ENCODE measurements at regions not wholly inside any gene's neighbourhood (a gene's known extent, or its start where the extent isn't known, plus 50 kb on each side); places are given as distances from the start of the nearest gene placed in this dataset.

DNA sequence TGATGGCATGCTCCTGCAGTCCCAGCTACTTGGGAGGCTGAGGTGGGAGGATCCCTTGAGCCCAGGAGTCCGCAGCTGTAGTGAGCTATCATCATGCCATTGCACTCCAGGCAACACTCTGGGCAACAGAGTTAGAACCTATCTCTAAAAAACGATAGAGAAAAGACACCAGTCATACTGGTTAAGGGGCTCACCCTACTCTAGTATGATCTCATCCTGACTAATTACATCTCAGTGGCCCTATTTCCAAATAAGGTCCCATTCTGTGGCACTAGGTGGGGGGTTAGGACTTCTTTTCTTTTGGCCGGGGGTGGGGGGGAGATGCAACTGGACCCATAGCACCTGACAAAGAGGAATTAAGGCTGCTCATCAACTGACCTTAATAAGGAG is 163.2 kb upstream of the NCK2 start:
- no peak for DNase-seq
- H3K4me3 Mint-ChIP-seq, result no peak overlapping the region
- no peaks in the 10 kb centered on the region for H3K9me3 Mint-ChIP-seq
- peaks cover 26% of the 10 kb centered on the region for H3K4me1 Mint-ChIP-seq (ENCODE audit: low read depth)
- no peaks in the 10 kb centered on the region for H3K27me3 Mint-ChIP-seq (ENCODE audit: low read depth)
- ATAC-seq, result peak; percentile 42 to 63
- no peaks in the 10 kb centered on the region for H3K36me3 Mint-ChIP-seq (ENCODE audit: insufficient read depth)

GRCh38 chr2:105580870-105581554 is 163.7 kb upstream of the NCK2 start:
- ATAC-seq, result no peak
- H3K4me1 Mint-ChIP-seq (ENCODE audit: low read depth), result peaks cover 30% of the 10 kb centered on the region

GRCh38 chr2:105580216-105580615 is 164.5 kb upstream of the NCK2 start:
- ATAC-seq, result no peak
- no peaks in the 10 kb centered on the region for H3K36me3 Mint-ChIP-seq (ENCODE audit: insufficient read depth)

More at GRCh38 chr2:105580870-105581554, 163.7 kb upstream of the NCK2 start:
- no peak for DNase-seq
- Mint-ChIP-seq H3K36me3 (ENCODE audit: insufficient read depth) (no peaks in the 10 kb centered on the region), H3K9me3 (no peaks in the 10 kb centered on the region), H3K27me3 (ENCODE audit: low read depth) (no peaks in the 10 kb centered on the region), H3K4me3 (no peak overlapping the region)

GRCh38 chr2:105578166-105578565 is 166.5 kb upstream of the NCK2 start:
- ATAC-seq, result no peak
- peaks cover 22% of the 10 kb centered on the region for H3K4me1 Mint-ChIP-seq (ENCODE audit: low read depth)
- no peaks in the 10 kb centered on the region for H3K36me3 Mint-ChIP-seq (ENCODE audit: insufficient read depth)
- H3K9me3 Mint-ChIP-seq, result no peaks in the 10 kb centered on the region
- H3K27me3 Mint-ChIP-seq (ENCODE audit: low read depth), result no peaks in the 10 kb centered on the region
- H3K4me3 Mint-ChIP-seq, result no peak overlapping the region
- DNase-seq, result no peak

More at GRCh38 chr2:105580216-105580615, 164.5 kb upstream of the NCK2 start:
- no peak overlapping the region for H3K4me3 Mint-ChIP-seq
- no peaks in the 10 kb centered on the region for H3K27me3 Mint-ChIP-seq (ENCODE audit: low read depth)
- peaks cover 35% of the 10 kb centered on the region for H3K4me1 Mint-ChIP-seq (ENCODE audit: low read depth)
- H3K9me3 Mint-ChIP-seq, result no peaks in the 10 kb centered on the region
- DNase-seq, result no peak

DNA sequence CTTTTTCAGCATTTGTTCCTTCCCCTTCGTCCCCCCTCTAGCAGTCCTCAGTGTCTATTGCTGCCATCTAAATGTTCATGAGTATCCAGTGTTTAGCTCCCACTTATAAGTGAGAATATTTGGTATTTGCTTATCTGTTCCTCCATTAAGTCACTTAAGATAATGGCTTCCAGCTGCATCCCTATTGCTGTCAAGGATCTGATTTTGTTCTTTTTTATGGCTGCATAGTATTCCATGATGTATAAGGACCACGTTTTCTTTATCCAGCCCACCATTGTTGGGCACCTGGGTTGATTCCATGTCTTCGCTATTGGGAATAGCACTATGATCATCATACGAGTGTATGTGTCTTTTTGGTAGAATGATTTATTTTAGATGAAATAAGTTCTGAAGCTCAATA is 166.9 kb upstream of the NCK2 start:
- ATAC-seq (no peak), DNase-seq (no peak)
- Mint-ChIP-seq H3K27me3 (ENCODE audit: low read depth) (no peaks in the 10 kb centered on the region), H3K36me3 (ENCODE audit: insufficient read depth) (no peaks in the 10 kb centered on the region), H3K4me1 (ENCODE audit: low read depth) (peaks cover 22% of the 10 kb centered on the region), H3K4me3 (no peak overlapping the region), H3K9me3 (no peaks in the 10 kb centered on the region)

DNA sequence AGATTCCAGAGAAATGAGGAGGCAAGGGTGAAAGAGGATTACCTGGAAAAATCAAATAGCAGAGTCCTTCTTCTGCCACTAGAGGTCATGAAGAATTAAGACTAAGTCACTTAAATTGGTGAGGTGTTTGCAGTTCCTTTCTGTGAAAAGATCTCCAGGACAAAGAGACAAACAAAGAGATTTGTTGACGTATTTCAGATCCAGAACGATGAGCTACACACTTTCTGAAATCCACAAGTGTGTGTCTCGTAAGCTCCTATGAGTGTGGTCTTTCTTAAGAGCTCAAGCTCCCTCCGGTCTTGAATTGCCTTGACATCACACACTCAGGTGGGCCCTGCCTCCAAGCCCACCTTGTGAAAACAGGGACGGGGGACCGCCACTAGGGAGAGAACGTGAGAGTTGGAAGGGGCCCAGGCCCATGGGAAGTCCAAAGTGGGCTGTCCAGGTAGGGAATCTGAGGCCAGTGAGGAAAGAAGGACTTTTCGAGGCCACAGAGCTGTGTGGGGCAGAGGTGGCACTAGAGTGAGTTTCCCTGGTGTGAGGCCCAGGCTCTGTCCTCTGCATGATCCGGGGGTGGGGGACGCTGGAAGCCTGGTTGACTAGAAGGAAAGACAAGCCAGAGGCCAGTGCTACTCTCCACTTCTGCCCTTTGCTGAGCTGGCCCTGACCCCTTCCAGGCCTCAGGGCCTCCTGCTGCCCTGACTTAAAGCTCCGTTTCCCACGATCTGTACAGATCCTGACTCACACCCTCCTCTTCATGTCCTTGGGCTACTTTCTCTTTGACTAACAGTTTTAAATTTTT is 168.1 kb upstream of the NCK2 start:
- H3K4me3 Mint-ChIP-seq, result no peak overlapping the region

DNA sequence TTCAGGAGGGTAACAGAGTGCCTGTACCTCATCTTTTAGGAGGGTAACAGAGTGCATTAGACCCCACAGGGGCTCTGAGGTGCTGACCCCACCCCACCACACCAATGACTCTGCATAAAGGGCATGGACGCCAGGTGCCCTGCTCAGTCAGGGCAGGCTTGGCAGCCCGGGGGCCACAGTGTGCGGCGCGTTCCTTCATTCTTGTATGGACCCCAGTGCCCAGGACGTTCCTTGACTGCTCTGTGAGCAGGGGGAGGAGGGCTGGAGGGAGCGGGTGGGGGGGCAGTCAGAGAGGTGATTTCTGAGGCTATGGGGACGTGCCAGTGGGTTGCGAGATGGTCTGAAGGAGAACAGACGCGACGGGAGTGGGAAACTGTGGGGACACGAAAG is 168.7 kb upstream of the NCK2 start:
- no peak overlapping the region for H3K4me3 Mint-ChIP-seq
- H3K36me3 Mint-ChIP-seq (ENCODE audit: insufficient read depth), result no peaks in the 10 kb centered on the region
- peaks cover 2% of the 10 kb centered on the region for H3K27me3 Mint-ChIP-seq (ENCODE audit: low read depth)
- DNase-seq, result no peak
- peaks cover 18% of the 10 kb centered on the region for H3K4me1 Mint-ChIP-seq (ENCODE audit: low read depth)
- peak; percentile 20 to 21 for ATAC-seq
- H3K9me3 Mint-ChIP-seq, result no peaks in the 10 kb centered on the region

More for the DNA sequence above, 168.1 kb upstream of the NCK2 start:
- ATAC-seq (peak; percentile 58 to 66), DNase-seq (no peak)
- peaks cover 18% of the 10 kb centered on the region for H3K4me1 Mint-ChIP-seq (ENCODE audit: low read depth)
- no peaks in the 10 kb centered on the region for H3K9me3 Mint-ChIP-seq
- peaks cover 2% of the 10 kb centered on the region for H3K27me3 Mint-ChIP-seq (ENCODE audit: low read depth)
- no peaks in the 10 kb centered on the region for H3K36me3 Mint-ChIP-seq (ENCODE audit: insufficient read depth)

GRCh38 chr2:105575499-105576025 is 169.2 kb upstream of the NCK2 start:
- no peak overlapping the region for H3K4me3 Mint-ChIP-seq
- no peak for DNase-seq
- H3K27me3 Mint-ChIP-seq (ENCODE audit: low read depth), result peaks cover 2% of the 10 kb centered on the region
- ATAC-seq, result no peak
- peaks cover 18% of the 10 kb centered on the region for H3K4me1 Mint-ChIP-seq (ENCODE audit: low read depth)
- H3K9me3 Mint-ChIP-seq, result no peaks in the 10 kb centered on the region
- no peaks in the 10 kb centered on the region for H3K36me3 Mint-ChIP-seq (ENCODE audit: insufficient read depth)

DNA sequence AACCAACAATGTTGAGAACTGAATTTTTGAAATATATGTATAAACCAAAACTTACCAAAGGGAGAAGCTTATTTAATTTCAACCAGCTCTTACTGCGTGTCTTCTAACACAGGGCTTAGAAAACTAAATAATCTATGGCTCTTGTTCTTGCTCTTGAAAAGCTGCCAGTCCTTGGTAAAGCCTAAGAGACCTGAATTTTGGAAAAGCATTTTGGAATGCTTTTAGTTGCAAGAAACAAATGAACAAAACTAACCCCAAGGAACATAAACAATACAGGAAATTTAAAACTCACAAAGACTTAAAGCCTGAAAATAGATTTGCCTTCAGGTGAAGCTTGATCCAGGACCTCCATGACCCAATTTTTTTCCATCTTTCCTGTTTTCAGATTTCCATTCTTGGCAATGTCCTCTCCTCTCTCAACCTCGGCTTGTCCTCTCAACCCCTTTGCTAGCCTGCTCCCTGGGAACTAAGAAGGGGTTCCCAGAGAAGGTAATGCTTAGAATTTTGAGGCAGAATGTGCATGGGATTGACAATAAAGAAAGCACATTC is 169.8 kb upstream of the NCK2 start:
- Mint-ChIP-seq H3K9me3 (no peaks in the 10 kb centered on the region), H3K4me3 (no peak overlapping the region), H3K36me3 (ENCODE audit: insufficient read depth) (no peaks in the 10 kb centered on the region), H3K4me1 (ENCODE audit: low read depth) (peaks cover 18% of the 10 kb centered on the region), H3K27me3 (ENCODE audit: low read depth) (peaks cover 7% of the 10 kb centered on the region)
- no peak for DNase-seq
- no peak for ATAC-seq

GRCh38 chr2:105573910-105574655 is 170.6 kb upstream of the NCK2 start:
- no peaks in the 10 kb centered on the region for H3K9me3 Mint-ChIP-seq
- H3K4me1 Mint-ChIP-seq (ENCODE audit: low read depth), result peaks cover 18% of the 10 kb centered on the region
- no peaks in the 10 kb centered on the region for H3K36me3 Mint-ChIP-seq (ENCODE audit: insufficient read depth)
- ATAC-seq (no peak), DNase-seq (no peak)
- peaks cover 7% of the 10 kb centered on the region for H3K27me3 Mint-ChIP-seq (ENCODE audit: low read depth)
- H3K4me3 Mint-ChIP-seq, result no peak overlapping the region

DNA sequence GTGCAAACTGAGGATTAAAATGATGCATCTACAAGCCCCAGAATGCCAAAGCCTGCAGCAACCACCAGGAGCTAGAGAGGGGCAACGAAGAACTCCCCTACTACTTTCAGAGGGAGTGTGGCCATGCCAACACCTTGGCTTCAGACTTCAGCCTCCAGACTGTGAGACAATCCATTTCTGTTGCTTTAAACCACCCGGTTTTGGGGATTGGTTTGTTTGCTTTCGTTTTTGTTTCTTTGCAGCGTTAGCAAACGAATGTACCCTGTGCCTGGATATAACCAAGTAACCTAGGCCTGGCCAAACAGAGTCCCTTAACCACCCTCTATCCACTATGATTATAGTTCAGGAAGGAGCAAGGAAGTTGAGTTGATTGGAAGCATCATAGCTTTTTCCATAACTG is 171.2 kb upstream of the NCK2 start:
- Mint-ChIP-seq H3K9me3 (no peaks in the 10 kb centered on the region), H3K27me3 (ENCODE audit: low read depth) (peaks cover 7% of the 10 kb centered on the region), H3K4me1 (ENCODE audit: low read depth) (peaks cover 18% of the 10 kb centered on the region), H3K36me3 (ENCODE audit: insufficient read depth) (no peaks in the 10 kb centered on the region), H3K4me3 (peak overlapping the region; percentile 33)
- ATAC-seq (no peak), DNase-seq (no peak)

GRCh38 chr2:105571445-105571987 is 172.7 kb upstream of the FHL2 start:
- no peak for DNase-seq
- ATAC-seq, result no peak
- peaks cover 9% of the 10 kb centered on the region for H3K27me3 Mint-ChIP-seq (ENCODE audit: low read depth)
- H3K9me3 Mint-ChIP-seq, result no peaks in the 10 kb centered on the region
- H3K4me3 Mint-ChIP-seq, result no peak overlapping the region
- peaks cover 17% of the 10 kb centered on the region for H3K4me1 Mint-ChIP-seq (ENCODE audit: low read depth)
- H3K36me3 Mint-ChIP-seq (ENCODE audit: insufficient read depth), result no peaks in the 10 kb centered on the region

GRCh38 chr2:105570757-105571156 is 171.9 kb upstream of the FHL2 start:
- Mint-ChIP-seq H3K4me1 (ENCODE audit: low read depth) (peaks cover 13% of the 10 kb centered on the region), H3K4me3 (no peak overlapping the region), H3K9me3 (no peaks in the 10 kb centered on the region), H3K36me3 (ENCODE audit: insufficient read depth) (no peaks in the 10 kb centered on the region), H3K27me3 (ENCODE audit: low read depth) (peaks cover 9% of the 10 kb centered on the region)
- no peak for ATAC-seq
- DNase-seq, result no peak

- Mint-ChIP-seq H3K4me1 (ENCODE audit: low read depth) (peaks cover 9% of the 10 kb centered on the region), H3K4me3 (no peak overlapping the region), H3K27me3 (ENCODE audit: low read depth) (peaks cover 9% of the 10 kb centered on the region), H3K9me3 (no peaks in the 10 kb centered on the region), H3K36me3 (ENCODE audit: insufficient read depth) (no peaks in the 10 kb centered on the region)
- ATAC-seq (no peak), DNase-seq (no peak)
Measured at GRCh38 chr2:105570326-105570725, 171.5 kb upstream of the FHL2 start.

All from activated T-cell treated with anti-CD3 and anti-CD28 coated beads, Interleukin-2, amount 50 U/mL, for 4 hours (primary cell).